Neural cell (in vitro differentiated cells): ENCODE measurements at regions not wholly inside any gene's neighbourhood (a gene's known extent, or its start where the extent isn't known, plus 50 kb on each side); places are given as distances from the start of the nearest gene placed in this dataset.

Experiments
- H2AFZ ChIP-seq: fragments of 200-600, 300-800 bp; sonication (generic), shearing (Covaris generic); 2 replicates; pipeline ENCODE4 v1.6.0; 2014; ENCODE audit warnings: low read depth, mild to moderate bottlenecking, antibody characterized with exemption, low read length, moderate library complexity
- H3F3A ChIP-seq: fragments of 200-600 bp; shearing (Covaris generic); 2 replicates; pipeline ENCODE4 v1.6.1; 2016; ENCODE audit warnings: mild to moderate bottlenecking, moderate library complexity, mixed read lengths, antibody characterized with exemption, low read length; ENCODE audit not compliant: insufficient read depth, poor library complexity, severe bottlenecking
- H3K27ac ChIP-seq: fragments of 200-600, 300-800 bp; sonication (generic), shearing (Covaris generic); 2 replicates; pipeline ENCODE4 v1.5.1; 2014; ENCODE audit warnings: mild to moderate bottlenecking, low read length, moderate library complexity
- H3K27me3 ChIP-seq: fragments of 300-800, 200-600 bp; sonication (generic), shearing (Covaris generic); 2 replicates; pipeline ENCODE4 v1.6.0; 2014; ENCODE audit warnings: mild to moderate bottlenecking, low read depth, low read length, moderate library complexity; ENCODE audit not compliant: insufficient read depth
- H3K36me3 ChIP-seq: fragments of 300-800, 200-600 bp; sonication (generic), shearing (Covaris generic); 2 replicates; pipeline ENCODE4 v1.5.1; 2014; ENCODE audit warnings: mild to moderate bottlenecking, antibody characterized with exemption, low read length, moderate library complexity; ENCODE audit not compliant: insufficient read depth
- H3K4me2 ChIP-seq: fragments of 300-800, 200-600 bp; sonication (generic), shearing (Covaris generic); 2 replicates; pipeline ENCODE4 v1.6.0; 2014; ENCODE audit warnings: mild to moderate bottlenecking, low read length
- H3K4me3 ChIP-seq: fragments of 300-800, 200-600 bp; sonication (generic), shearing (Covaris generic); 2 replicates; pipeline ENCODE4 v1.5.1; 2014; ENCODE audit warnings: mild to moderate bottlenecking, low read length, moderate library complexity
- H3K79me2 ChIP-seq: fragments of 200-600 bp; shearing (Covaris generic); replicated peaks from 2 replicates; pipeline ENCODE4 v1.6.0; 2014; ENCODE audit warnings: mild to moderate bottlenecking, low read length, moderate library complexity; ENCODE audit not compliant: insufficient read depth
- H3K9ac ChIP-seq: fragments of 300-800, 200-600 bp; sonication (generic), shearing (Covaris generic); 2 replicates; pipeline ENCODE4 v1.6.1; 2016; ENCODE audit warnings: mild to moderate bottlenecking, low read length, mixed read lengths
- H3K9me2 ChIP-seq: fragments of 200-600 bp; shearing (Covaris generic); 2 replicates; pipeline ENCODE4 v1.6.1; 2016; ENCODE audit warnings: mild to moderate bottlenecking, low read length, mixed read lengths; ENCODE audit not compliant: insufficient read depth
- H3K9me3 ChIP-seq: fragments of 200-600, 300-800 bp; sonication (generic), shearing (Covaris generic); 2 replicates; pipeline ENCODE4 v1.6.1; 2016; ENCODE audit warnings: mild to moderate bottlenecking, mixed run types, low read length, moderate library complexity, mixed read lengths
- H4K20me1 ChIP-seq: fragments of 200-600 bp; shearing (Covaris generic); 2 replicates; pipeline ENCODE4 v1.6.1; 2016; ENCODE audit warnings: mild to moderate bottlenecking, mixed run types; ENCODE audit not compliant: insufficient read depth
- CTCF ChIP-seq: fragments of 450-650 bp; IDR thresholded peaks from 2 replicates; pipeline ENCODE4 v1.5.1; 2014; ENCODE audit warnings: antibody characterized with exemption, mild to moderate bottlenecking, moderate library complexity; ENCODE audit not compliant: poor library complexity, severe bottlenecking
- EP300 ChIP-seq: fragments of 450-650 bp; conservative IDR thresholded peaks from 2 replicates; pipeline ENCODE4 v1.6.1; 2014; ENCODE audit warnings: antibody characterized with exemption, mild to moderate bottlenecking, moderate library complexity; ENCODE audit not compliant: poor library complexity, severe bottlenecking
- EZH2 ChIP-seq: fragments of 200-600, 300-800 bp; shearing (Covaris generic), sonication (generic); IDR thresholded peaks from 2 replicates; pipeline ENCODE4 v1.6.1; 2014; ENCODE audit warnings: antibody characterized with exemption, low read length, borderline replicate concordance, mild to moderate bottlenecking; ENCODE audit not compliant: insufficient read depth, poor library complexity, severe bottlenecking
- MXI1 ChIP-seq: fragments of 450-650 bp; conservative IDR thresholded peaks from 2 replicates; pipeline ENCODE4 v1.6.1; 2014; ENCODE audit warnings: antibody characterized with exemption, mild to moderate bottlenecking; ENCODE audit not compliant: poor library complexity, severe bottlenecking
- POLR2AphosphoS5 ChIP-seq: IDR thresholded peaks from 2 replicates; pipeline ENCODE4 v1.6.1; 2012
- RAD21 ChIP-seq: fragments of 450-650 bp; conservative IDR thresholded peaks from 2 replicates; pipeline ENCODE4 v1.6.1; 2014; ENCODE audit warnings: antibody characterized with exemption, mild to moderate bottlenecking, moderate library complexity
- REST ChIP-seq: IDR thresholded peaks from 2 replicates; pipeline ENCODE4 v1.6.1; 2012; ENCODE audit warnings: borderline replicate concordance
- SMC3 ChIP-seq: fragments of 450-650 bp; conservative IDR thresholded peaks from 2 replicates; pipeline ENCODE4 v1.6.1; 2014; ENCODE audit warnings: antibody characterized with exemption, mild to moderate bottlenecking, moderate library complexity; ENCODE audit not compliant: poor library complexity
- TAF1 ChIP-seq: IDR thresholded peaks from 2 replicates; pipeline ENCODE4 v1.6.1; 2012; ENCODE audit warnings: low read depth

DNA sequence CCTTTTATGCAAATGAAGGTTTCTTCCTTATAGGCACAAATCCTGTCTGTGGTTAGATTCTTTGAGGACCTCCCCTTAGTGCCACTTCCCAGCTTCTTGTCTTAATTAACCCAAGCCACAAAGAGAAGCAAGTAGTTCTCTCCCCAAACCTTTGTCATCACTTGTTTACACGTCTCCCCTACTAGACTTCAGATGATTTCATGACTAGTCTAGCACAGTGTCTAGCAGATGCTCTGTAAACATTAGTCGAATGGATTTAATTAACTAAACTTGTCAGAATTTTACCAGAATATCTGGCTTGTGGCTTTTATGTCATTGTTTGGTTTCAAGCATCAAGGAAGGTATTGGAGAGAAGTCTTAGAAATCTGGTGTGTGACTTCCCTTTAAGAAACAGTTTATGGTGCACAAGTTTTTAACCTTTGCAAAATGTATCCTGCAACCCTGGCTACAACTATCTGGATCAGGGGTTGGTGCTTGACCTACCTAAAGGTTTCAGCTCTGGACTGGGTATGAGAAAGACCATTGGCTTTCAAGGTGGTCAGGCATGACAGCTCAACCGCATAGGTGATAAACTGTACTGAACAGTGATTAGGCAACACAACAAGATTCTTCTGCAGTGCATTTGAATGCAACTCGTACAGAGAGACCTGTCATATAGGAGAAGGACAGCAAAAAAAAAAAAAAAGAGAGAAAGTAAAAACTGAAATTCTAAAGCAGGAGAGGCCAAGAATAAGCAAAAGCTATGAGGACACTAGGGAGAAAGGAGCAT, 93.2 kb upstream of the CCDC150 start:
- Histone ChIP-seq H3F3A (no peaks in the 10 kb centered on the region), H3K4me2 (no peak overlapping the region), H3K9ac (no peak overlapping the region), H4K20me1 (no peaks in the 10 kb centered on the region), H2AFZ (no peak overlapping the region), H3K9me3 (no peaks in the 10 kb centered on the region), H3K27ac (no peak overlapping the region), H3K36me3 (no peaks in the 10 kb centered on the region), H3K27me3 (no peaks in the 10 kb centered on the region), H3K79me2 (no peaks in the 10 kb centered on the region), H3K9me2 (no peaks in the 10 kb centered on the region), H3K4me3 (no peak overlapping the region)
- TF ChIP-seq RAD21 (no peak), EZH2 (no peak), TAF1 (no peak), CTCF (no peak)

DNA sequence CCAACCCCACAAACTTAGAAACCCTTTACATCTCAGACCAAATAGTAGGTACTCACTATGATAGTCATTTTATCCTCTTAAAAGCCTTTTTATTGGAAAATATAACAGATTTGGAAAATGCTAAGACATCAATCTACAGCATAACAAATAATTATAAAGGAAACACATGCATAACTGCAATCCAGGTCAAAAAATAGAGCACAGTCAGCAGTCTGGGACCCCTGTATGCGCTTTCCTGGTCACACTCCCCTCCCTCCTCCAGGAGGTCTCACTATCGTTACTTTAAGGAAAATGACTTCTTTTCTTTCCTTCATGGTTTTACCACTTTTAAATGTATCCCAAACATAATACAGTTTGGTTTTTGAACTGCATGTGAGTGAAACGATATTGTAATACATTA, 90.5 kb upstream of the CCDC150 start:
- Histone ChIP-seq H3K79me2 (no peaks in the 10 kb centered on the region), H3K4me2 (no peak overlapping the region), H3K9me2 (no peaks in the 10 kb centered on the region), H3K27ac (no peak overlapping the region), H3K9me3 (no peaks in the 10 kb centered on the region), H2AFZ (no peak overlapping the region), H3K9ac (no peak overlapping the region), H3K36me3 (no peaks in the 10 kb centered on the region), H4K20me1 (no peaks in the 10 kb centered on the region), H3F3A (no peaks in the 10 kb centered on the region), H3K27me3 (no peaks in the 10 kb centered on the region), H3K4me3 (no peak overlapping the region)
- no peak for TF ChIP-seq REST
- no peak for TF ChIP-seq EP300
- TF ChIP-seq POLR2AphosphoS5 = no peak
- TF ChIP-seq EZH2 = no peak
- no peak for TF ChIP-seq TAF1
- TF ChIP-seq SMC3 = no peak
- no peak for TF ChIP-seq RAD21
- TF ChIP-seq MXI1 = no peak
- no peak for TF ChIP-seq CTCF
